GM06990 (cell line): ENCODE measurements at regions not wholly inside any gene's neighbourhood (a gene's known extent, or its start where the extent isn't known, plus 50 kb on each side); places are given as distances from the start of the nearest gene placed in this dataset.

Experiments
- DNase-seq: peaks from one replicate; pipeline ENCODE4 v3.0.0-alpha.2; 2011; ENCODE audit not compliant: insufficient read length; ENCODE audit errors: extremely low read depth
- H3K27me3 ChIP-seq: replicated peaks from 2 replicates; pipeline ENCODE4 v1.6.0; 2011; ENCODE audit warnings: low read length; ENCODE audit not compliant: control insufficient read depth, insufficient read depth
- H3K36me3 ChIP-seq: 2 replicates; pipeline ENCODE4 v1.5.1; 2011; ENCODE audit warnings: low read length; ENCODE audit not compliant: control insufficient read depth, insufficient read depth
- H3K4me3 ChIP-seq: replicated peaks from 2 replicates; pipeline ENCODE4 v1.5.1; 2011; ENCODE audit warnings: low read depth, mild to moderate bottlenecking, control low read depth, low read length
- CTCF ChIP-seq: IDR thresholded peaks from 2 replicates; pipeline ENCODE4 v1.5.1; 2011; ENCODE audit warnings: low read length, control low read depth, mild to moderate bottlenecking, inconsistent platforms; ENCODE audit not compliant: insufficient read depth, poor library complexity, severe bottlenecking

- Histone ChIP-seq H3K27me3 (no peaks in the 10 kb centered on the region), H3K4me3 (no peak overlapping the region), H3K36me3 (no peaks in the 10 kb centered on the region)
- peak; percentile 25 for DNase-seq
- TF ChIP-seq CTCF, result no peak
These were observed 185.3 kb downstream of the C11orf91 start for GRCh38 chr11:33515347-33515746.

GRCh38 chr11:33514079-33514925, 186.3 kb downstream of the C11orf91 start:
- Histone ChIP-seq H3K36me3 (no peaks in the 10 kb centered on the region), H3K4me3 (no peak overlapping the region), H3K27me3 (no peaks in the 10 kb centered on the region)
- no peak for DNase-seq
- TF ChIP-seq CTCF, result no peak

- DNase-seq, result no peak
- H3K36me3 ChIP-seq, result no peaks in the 10 kb centered on the region
- no peaks in the 10 kb centered on the region for H3K27me3 ChIP-seq
- no peak for TF ChIP-seq CTCF
- H3K4me3 ChIP-seq, result no peak overlapping the region
These were observed 191.0 kb downstream of the C11orf91 start for GRCh38 chr11:33509632-33510031.

- Histone ChIP-seq H3K4me3 (no peak overlapping the region), H3K27me3 (no peaks in the 10 kb centered on the region), H3K36me3 (no peaks in the 10 kb centered on the region)
- no peak for TF ChIP-seq CTCF
- no peak for DNase-seq
These were observed 192.7 kb downstream of the C11orf91 start for GRCh38 chr11:33507967-33508366.

- DNase-seq, result no peak
- no peaks in the 10 kb centered on the region for H3K27me3 ChIP-seq
These were observed 193.3 kb downstream of the C11orf91 start for GRCh38 chr11:33507356-33507755.

More at GRCh38 chr11:33507356-33507755, 193.3 kb downstream of the C11orf91 start:
- Histone ChIP-seq H3K36me3 (no peaks in the 10 kb centered on the region), H3K4me3 (no peak overlapping the region)
- TF ChIP-seq CTCF, result no peak
